GM19468 (cell line): ENCODE measurements at regions not wholly inside any gene's neighbourhood (a gene's known extent, or its start where the extent isn't known, plus 50 kb on each side); places are given as distances from the start of the nearest gene placed in this dataset.
"Not testable (repeated sequence)": the region's sequence is repeated elsewhere in the genome, so short reads cannot be mapped to it uniquely, and the experiment has no call there.

Source experiments
- ATAC-seq: cut with Tn5 transposase; IDR thresholded peaks from one replicate; pipeline ENCODE4 v1.9.1; 2021; ENCODE audit warnings: mild to moderate bottlenecking, moderate library complexity, moderate number of reproducible peaks; ENCODE audit not compliant: unreplicated experiment; ENCODE audit errors: extremely low read depth

DNA sequence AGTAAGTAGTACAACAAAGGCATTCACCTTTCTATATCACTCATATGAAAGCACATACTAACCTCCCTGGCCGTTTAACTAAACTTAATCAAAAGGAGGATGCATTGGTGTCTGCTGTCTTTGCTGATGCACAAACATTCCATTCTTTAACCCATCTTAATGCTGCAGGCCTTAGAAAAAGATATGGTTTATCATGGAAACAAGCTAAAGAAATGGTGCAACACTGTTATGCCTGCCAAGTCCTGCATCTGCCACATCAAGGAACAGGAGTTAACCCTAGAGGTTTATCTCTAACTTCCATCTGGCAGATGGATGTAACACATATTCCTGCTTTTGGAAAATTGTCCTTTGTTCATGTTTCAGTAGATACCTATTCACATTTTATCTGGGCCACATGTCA lies 296.5 kb upstream of the DKK2 start:
- ATAC-seq = not testable (repeated sequence)

DNA sequence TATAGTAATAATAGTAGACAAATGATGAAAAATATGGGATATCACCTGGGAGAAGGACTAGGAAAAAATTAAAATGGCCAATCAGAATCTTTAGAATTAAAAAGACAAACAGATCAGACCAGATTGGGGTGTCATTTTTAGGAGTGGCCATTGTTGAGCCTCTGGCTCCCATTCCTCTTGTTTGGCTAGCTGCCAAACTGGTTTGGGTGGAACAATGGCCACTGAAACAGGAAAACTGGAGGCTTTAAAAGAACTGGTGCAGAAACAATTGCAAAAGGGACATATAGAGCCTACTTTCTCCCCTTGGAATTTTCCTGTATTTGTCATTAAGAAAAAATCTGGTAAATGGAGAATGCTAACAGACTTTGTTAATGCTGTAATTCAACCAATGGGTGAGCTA lies 294.8 kb upstream of the DKK2 start:
- ATAC-seq = no peak

DNA sequence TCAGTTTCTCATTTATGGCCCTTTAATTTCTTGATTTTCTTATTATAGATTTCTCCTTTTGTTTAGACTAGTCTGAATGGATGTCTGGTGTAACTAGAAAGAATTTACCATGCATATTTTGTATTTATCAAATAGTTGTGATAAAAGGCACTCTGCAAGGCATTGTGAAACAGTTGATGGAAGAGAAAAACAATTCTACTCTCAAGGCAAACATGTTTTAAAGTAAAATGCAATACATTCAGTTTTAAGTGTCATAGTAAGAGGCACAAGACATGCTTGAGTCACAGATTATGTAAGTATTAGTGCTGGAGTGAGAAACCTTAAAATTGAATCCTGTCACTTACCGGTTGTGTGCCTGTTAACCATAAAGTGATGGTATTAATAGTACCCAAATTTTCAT lies 283.3 kb upstream of the DKK2 start:
- no peak for ATAC-seq

DNA sequence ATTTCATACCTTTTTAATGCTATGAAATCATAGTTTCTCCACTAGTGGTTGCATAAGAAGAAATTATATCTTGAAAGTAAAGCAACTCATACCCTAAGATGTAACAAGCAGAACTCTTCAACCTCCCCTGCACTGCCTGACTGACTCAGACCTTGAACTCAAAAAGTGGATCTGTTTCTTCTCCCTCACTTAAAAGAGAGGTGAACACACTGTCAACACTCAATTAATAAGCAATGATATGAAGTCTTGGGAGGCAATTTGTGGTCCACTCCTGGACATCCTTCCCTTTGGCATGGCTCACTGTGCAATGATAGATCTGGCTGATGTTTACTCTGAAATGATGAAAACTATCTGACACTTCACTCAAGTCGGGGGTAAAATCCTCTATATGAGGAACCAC lies 282.0 kb upstream of the DKK2 start:
- no peak for ATAC-seq

DNA sequence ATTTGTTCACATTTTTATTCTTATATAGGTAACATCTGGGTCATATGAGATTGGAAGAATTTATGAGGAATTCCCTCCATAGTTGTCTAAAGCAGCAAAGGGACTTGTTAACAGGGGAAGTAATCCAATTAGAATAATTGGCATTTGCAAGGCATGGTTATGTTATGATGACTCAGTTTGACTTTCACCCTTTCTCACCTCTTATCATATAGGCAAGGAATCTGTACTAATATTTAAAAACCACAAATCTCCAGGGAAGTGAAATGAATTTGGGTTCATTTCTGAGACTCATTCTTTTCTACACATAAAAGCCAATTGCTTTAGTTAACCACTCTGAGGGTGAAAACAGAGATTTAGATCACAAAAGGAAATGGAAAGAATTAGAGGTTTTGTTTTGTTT lies 281.5 kb upstream of the DKK2 start:
- ATAC-seq = no peak

DNA sequence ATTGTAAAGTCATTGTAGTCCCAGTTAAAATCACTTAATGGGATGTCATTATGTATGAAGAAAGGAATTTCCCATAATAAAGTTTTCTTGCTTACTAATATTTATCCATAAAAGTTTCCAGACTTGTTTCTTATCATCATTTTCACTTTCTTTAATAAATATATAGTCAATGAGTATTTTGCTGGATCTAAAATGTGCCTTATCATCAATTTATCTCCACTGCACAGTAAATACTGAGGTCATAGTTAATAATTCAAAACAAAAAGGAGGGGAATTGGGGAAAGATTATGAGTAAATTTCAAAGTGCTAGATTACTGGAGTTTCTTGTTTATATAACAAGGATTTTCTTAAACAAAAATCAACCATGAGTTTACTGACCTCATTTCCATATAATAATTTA lies 279.5 kb upstream of the DKK2 start:
- no peak for ATAC-seq

DNA sequence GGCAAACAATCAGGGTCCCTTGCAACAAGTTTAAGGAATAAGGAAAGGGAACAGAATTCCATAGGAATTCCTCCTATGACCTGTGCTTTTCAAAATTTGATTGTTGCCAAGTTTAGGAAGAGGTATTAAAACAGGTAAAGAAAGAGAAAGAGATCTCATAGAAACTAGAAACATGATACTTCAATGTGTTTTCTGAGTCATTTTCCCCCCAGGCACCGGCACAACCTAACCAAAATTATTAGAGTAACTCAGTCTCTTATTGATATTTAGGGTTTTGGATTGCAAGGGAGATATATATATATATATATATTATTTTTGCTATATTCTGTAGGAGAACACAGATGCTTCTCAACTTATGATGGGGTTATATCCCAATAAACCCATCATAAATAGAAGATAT lies 278.0 kb upstream of the DKK2 start:
- ATAC-seq = no peak

DNA sequence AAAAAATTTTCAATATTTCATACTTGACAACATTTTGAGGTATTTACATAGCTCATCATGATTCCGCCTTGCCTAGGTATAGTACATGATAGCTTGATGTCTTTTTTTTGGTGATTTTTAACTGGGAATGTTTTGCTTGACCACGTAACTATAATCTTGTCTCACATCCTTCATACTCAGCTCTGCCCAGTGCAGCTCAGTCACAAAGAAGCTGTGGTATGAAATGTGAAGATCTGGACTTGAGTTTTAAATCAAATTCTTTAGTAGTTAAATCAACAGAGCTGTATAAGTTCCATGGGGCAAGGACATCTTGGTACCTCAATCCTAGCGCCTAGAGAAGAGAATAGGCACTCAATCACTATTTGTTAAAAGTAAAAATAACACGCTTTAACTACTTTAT lies 276.3 kb upstream of the DKK2 start:
- ATAC-seq = no peak

DNA sequence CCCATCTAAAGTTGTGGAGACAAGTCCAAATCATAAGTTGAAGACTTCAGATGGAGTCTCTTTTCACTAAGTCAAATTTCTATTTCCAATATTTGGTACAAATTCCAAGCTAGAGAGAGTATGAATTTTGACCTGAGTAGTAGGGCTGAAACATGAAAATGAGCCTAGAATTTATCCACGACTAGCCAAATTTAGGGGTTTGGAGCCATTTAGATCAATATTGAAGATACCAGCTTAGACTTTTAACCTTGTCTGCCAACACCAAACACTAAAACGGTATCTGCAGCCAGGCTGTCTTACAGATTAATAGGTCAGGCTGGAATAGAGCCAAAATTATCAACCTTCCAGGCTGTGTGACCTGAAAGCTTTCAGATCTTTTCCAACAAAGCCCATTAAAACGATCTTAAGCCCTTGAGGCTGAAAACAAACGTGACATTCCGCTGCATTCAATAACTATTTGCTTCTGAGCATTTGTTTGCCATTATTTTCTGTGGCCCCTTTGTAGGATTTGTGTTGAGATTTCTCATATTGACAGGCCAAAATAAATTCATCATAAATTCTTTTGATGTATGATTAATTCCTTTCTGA lies 268.7 kb upstream of the DKK2 start:
- no peak for ATAC-seq

DNA sequence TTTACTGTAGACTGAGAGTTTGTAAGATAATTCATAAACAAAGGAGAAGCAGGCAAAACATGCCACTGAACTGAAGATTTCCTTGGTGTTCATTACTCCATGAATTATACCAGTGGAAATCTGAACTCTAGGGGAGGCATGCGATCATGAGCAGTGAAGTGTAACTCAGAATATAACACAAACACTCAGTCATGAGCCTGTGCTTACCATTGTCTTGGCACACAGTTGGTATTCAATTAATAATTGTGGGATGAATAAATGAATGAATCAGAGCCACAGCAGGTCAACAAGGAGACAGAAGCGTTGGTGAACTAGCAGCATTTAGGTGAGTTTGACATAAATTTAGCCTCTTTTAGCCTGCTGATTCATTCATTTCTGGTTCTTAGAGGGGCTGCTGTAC lies 263.5 kb upstream of the DKK2 start:
- no peak for ATAC-seq

DNA sequence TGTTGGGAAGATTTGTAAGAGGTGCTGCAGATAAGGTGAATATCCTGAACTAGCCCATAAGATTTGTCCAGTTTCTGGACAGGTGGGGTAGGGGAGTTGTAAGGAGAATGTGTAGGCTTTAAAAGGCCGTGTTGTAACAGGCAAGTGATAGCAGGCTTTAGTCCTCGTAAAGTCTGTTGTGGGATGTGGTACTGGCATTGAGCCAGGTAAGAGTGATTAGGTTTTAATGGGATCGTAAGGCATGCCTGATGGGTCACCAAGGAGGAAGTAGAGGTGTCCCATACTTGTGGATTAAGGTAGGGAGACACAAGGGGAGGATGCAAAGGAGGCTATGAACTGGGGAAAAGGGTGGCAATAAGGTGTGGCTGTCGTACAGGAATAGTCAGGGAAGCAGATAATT lies 256.9 kb upstream of the DKK2 start:
- no peak for ATAC-seq

DNA sequence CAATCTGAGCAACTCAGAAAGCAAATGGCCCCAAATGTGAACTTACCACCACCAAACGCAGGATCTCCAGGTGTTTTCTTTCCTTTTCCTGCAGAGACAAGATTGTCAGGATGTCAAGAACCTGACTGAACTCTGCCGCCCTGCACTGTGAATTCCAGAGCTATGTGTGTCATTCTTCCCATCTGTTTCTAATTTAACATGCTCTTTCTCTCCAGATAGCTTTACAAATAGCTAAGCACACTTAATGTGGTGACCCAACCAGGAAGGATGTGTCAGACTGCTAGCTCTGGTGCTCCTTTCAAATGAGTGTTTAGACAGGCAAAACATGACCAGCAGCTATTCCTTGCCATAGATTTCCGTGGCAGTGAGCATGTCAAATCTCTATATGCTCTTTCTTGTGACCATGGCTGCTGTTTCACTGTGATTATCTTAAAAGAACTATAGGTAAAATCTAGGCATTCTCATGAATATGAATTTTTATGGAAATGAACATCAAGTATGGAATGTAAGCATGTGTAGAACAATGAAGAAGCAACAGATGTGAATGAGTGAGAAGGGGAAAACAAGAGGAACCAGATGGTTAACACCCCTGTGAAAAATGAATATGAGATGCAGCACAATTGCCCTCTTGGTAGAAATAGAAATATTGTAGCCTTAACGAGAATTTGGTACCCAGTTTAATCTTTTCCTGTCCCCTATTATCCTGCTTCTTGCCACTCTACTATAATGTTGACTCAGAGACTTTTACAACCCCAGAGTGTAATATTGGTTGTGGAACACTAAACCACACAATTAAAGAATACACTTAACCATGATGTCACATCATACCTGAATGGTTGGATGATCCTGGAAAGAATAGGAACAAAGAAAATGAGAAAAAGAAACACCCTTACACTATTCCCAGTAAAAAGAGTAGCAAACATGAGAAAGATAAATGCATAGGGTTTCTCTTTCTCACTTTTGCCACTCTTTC lies 247.8 kb upstream of the DKK2 start:
- no peak for ATAC-seq

DNA sequence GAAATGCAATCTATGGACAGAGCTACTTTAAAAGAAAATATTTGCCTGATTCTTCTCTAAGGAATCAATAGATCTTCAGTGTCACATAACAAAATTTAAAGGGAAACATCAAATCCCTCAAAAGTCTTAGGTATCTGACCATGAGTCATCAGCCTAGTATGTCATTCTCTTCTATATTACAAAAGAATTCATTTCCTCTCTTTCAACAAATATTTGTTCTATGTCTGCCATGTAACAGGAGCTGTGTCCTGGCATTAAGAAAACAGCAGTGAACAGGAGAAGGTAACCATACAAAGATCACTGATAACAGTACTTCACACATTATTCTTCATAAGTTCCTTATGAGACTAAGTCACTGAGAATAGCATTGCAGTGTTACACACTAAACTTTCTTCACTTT lies 243.6 kb upstream of the DKK2 start:
- ATAC-seq = no peak

DNA sequence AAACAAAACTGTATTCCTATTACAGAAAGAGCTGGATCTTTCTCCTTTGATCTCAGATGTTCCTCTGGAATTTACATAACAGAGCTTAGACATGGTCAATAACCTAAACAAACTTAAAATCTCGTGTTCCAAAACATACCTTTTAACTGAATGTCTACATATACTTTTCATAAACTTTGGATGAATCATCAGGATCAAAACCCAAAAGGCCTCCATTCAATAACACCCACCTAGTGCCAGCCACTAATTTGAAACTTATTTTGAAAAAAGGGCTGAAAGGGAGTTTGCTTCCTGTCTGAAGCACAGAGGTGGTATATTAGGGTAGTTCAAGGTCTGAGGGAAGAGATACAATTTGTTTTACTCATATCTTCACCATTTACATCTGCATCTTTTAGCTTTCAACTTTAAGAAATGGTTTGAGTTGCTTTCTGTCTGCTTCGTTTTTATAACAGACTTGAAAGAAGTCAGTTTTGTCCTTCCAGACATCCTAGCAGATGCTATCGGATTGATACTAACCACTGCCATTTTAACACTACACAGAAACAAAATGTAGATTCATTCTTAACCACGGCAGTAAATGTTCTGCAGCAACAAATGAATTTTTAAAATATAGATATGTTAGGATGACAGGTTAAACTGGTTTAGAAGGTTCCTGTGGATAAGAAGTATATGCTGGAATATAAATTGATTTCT lies 242.8 kb upstream of the DKK2 start:
- ATAC-seq = no peak

DNA sequence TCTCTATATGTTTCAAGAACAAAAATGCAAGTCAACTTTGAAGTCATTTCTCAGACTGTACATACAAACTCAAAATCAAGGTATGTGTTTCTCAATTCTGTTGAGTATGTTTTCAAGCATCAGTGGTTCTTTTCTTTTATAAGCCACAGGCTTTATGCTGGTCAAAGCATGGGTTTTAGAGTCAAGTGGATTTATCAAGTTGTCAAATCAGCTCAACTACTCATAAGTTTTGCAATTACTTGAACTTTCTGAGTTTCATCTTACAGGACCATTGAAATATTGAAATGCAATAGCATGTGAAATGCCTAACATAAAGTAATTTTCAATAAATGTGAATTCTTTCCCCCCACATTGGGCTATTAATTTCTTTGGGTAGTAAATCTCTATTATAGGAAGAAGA lies 239.9 kb upstream of the DKK2 start:
- ATAC-seq = no peak

DNA sequence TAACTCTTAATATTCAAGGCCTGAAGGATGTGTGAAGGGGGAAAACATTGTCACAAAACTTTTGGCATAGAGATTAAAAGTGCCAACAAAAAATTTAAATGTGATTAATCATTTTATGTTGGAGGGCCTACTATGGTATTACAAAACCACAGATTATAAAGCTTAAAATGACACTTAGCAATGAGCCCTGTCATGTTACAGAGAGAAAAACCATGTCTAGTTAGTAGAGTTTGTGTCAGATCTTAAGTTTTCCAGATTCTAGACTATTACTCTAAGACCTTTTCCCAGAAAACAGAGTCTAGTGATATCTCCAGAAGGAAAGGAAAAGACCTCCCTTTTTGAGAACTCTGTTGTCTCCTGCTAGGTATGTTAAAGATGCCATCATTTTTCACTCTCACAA lies 239.1 kb upstream of the DKK2 start:
- no peak for ATAC-seq

DNA sequence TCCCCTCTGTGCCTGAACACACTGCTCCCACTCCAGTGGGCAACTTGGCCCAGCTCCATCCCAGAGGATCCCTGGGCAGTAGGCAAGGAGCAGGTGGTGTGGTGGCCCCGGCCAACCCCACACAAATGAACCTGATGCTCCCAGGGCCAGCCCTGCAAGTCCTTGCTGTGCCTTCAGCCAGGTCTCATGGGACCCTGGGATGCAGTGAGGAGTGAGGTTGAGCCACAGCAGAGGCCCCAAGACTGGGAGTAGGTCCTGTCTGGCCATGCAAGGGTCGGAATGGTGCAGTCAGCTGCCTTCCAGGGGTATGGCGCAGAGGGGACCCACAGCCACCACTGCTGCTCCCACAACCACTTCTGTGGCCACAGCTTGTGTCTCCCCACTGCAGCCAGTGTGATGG lies 234.5 kb upstream of the DKK2 start:
- ATAC-seq = no peak

DNA sequence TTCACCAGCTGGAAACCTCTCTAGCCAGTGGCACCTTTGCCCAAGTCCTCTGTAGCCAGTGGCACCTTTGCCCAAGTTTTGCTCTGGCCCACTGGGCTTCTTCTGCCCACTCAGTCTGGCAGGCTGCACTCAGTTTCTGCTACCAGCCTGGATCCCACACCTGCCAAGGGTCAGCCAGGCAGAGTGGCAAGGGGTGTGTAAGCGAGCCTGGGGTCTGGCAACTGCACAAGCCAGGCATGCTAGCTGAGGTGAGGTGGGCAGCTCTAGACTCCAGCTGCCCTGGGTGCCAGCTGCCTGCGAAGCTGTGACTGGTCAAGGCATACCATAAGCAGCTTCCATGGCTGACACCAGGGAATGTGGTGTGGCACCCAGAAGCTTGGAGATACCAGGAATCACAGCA lies 233.1 kb upstream of the DKK2 start:
- no peak for ATAC-seq

DNA sequence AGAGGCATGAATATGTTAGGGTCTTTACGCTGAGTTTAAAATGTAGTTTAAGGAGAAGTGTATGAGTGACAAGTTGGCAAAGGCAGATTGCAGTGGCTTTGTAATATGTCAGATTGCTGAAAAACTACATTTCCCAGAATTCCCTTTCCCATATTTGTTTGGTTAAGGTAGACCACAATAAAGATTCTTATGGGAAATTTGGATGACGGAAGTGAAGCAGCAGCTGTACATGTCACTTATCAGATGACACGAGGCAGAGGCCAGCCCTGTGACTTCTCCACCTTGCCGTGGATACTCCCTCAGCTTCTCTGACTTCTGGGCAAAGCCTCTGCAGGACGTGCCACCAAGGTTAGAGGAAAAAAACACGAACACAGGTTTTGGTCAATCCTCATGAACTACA lies 229.7 kb upstream of the DKK2 start:
- no peak for ATAC-seq

DNA sequence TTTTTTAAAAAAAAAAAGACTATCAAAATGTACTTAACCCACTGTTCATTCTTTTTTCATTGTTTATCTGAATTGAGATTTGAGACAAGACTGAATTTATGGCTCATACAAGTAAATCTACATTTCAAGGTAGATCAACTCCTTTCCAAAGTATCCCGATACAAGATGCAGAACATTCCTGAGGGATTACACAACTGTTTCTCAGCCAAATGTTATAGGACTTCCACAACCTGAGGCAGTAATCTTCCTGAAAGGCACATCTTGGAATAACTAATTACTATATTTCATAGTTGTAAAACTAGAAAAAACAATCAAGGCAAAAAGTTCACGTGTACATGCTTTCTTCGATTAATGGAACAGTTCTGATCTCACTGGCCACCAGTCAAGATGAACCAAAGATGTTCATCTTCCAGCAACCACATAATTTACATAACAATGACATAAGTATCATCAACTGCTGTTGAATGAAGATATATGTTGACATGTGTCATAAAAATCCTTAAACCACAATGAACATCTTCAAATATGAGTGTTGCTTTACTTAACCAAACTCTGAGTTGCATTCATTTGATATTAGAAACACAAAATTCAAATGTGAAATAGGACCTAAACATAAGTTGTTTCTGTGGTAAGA lies 225.2 kb upstream of the DKK2 start:
- no peak for ATAC-seq

DNA sequence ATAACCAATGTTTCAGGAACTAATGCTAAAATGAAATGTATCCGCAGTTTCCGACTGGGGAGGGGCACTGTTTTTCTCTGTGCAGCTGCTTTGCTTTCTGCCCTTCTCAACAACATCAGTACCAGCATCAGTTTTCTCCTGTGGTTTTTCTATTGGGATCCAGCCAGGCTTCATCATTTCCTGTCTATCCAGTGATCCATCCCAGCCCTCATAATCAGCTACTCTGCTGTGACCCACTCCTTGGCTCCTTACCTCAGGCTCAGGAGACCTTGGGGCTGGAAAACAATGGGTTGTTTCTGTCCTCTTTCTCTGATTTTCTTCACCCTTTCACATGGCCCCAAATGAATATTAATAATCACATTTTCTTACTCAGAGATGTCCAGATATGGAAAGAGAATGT lies 222.2 kb upstream of the DKK2 start:
- no peak for ATAC-seq
